SIG-M5 treated with dmso at 0.1 percent for 504 hours (cell line): ENCODE measurements at regions not wholly inside any gene's neighbourhood (a gene's known extent, or its start where the extent isn't known, plus 50 kb on each side); places are given as distances from the start of the nearest gene placed in this dataset.
A peak's percentile ranks its signal among the peaks of the same experiment; 100 is the strongest.
"Not testable (repeated sequence)": the region's sequence is repeated elsewhere in the genome, so short reads cannot be mapped to it uniquely, and the experiment has no call there.

ENCODE experiments used
- DNase-seq: peaks from one replicate; lab custom pipeline; 2025; ENCODE audit not compliant: unreplicated experiment; lab: John Stamatoyannopoulos, UW

- peak; percentile 76 for DNase-seq
Measured at GRCh38 chr16:22572331-22573224, 61.9 kb downstream of the NPIPB5 start.

DNA sequence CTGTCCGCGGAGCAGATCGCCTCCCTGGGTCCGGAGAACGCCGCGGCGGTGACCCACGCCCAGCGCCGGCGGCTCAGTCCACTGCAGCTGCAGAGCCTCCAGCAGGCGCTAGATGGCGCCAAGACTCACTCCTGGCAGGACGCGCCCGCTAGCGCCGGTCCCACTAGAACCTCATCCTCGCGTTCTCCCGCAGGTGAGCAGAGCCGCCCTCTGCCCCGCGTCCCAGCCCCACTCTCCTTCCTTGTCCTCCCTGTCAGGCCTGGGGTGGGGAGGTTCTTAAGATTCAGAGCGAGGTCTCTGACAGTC, 62.5 kb downstream of the NPIPB5 start:
- DNase-seq, result not testable (repeated sequence)

DNA sequence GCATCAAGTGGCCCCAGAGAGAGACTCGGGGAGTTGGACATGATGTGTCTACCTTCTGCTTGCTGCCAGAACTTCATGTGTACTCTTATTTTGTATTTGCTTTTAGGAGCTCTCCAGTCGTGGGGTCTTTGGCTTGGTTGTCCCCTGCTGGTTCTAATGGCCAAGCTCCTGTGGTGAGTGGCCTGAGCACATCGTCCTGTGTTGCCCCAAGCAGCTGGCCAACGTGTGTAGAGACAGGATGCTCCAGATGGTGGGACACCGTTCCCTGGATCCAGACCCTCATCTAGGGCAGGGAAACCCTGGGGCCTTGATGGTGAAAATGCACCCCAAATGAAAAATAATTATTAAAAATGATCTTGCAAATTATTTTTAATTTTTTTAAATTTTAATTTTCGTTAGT, 65.8 kb downstream of the NPIPB5 start:
- DNase-seq, result not testable (repeated sequence)

- not testable (repeated sequence) for DNase-seq
Measured at GRCh38 chr16:22583195-22583594, 72.5 kb downstream of the NPIPB5 start.

DNA sequence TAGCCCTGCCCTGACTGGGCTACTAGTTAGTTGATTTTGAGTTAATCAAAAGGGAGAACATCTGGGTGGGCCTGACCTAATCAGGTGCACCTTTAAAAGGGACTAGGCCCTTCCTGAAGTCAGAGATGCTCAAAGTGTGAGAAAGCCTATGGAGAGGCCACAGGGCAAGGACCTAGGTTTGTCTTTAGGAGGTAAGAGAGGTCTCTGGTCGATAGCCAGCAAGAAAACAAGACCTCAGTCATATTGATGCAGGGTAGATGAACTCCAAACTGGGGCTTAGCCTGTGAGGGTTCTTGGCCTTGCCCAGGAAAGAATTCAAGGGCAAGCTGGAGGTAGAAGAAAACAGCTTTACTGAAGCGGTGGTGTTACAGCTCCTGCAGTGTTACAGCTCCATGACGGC, 73.8 kb downstream of the NPIPB5 start:
- DNase-seq, result not testable (repeated sequence)

- DNase-seq, result not testable (repeated sequence)
Measured at GRCh38 chr16:22584941-22585340, 74.2 kb downstream of the NPIPB5 start.

- not testable (repeated sequence) for DNase-seq
Measured at GRCh38 chr16:22585431-22585830, 74.7 kb downstream of the NPIPB5 start.

- DNase-seq, result not testable (repeated sequence)
Measured at GRCh38 chr16:22586732-22587131, 76.0 kb downstream of the NPIPB5 start.

DNA sequence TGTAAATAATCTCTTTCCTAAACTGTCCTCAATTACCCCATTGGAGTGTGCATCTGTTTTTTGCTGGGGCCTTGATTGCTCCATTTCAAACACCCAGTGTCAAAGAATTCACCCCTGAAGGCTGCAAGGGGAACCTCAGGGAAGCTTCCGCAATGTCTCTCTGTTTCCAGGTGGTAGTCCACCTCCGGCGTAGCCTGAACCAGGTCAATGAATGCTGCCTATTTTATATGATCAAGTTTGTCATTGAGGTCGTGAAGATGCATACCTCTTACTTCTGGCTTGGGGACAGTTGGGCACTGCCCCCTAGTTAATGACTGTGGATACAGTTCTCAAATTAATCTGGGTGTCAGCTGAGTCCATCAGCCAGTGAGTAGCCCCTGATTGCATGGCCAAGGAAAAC, 79.1 kb downstream of the NPIPB5 start:
- not testable (repeated sequence) for DNase-seq

DNA sequence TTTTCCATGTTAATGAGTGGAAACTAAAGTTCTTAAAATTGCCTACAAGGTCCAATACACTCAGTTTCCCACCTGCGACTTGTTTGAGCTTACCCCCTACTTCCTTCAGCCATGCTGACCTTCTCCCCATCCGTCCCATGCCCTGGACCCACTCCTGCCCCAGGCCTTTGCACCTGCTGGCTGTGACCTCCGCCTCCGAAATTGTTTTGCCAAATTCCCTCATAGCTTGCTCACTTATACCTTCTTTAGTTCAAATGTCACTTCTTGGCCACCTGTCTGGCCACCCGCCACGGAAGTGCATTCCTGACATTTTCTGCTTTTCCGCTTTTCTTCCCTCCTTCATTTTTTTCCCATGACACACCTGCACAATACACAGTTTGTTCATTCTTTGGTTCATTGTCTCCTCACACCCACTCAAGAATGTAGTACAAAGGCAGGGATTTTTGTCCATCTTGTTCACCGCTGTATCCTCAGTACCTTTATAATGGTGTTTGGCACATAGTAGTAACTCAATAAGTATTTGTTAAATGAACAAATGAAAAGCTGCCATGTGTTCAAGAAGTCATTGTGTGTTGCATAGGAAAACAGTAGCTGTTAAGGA, 85.9 kb downstream of the NPIPB5 start:
- DNase-seq, result not testable (repeated sequence)

DNA sequence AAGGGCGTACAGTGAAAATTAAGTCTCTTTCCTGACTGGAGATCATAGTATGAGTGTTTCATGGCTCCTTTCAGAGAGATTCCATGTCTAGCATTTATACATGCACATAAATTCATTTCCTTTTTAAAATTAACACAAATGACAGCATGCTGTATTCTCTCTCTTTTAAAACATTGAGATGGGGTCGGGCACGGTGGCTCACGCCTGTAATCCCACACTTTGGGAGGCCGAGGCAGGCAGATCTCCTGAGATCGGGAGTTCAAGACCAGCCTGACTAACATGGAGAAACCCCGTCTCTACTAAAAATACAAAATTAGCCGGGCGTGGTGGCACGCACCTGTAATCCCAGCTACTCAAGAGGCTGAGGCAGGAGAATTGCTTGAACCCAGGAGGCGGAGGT, 93.1 kb downstream of the NPIPB5 start:
- not testable (repeated sequence) for DNase-seq

- DNase-seq, result not testable (repeated sequence)
Measured at GRCh38 chr16:22606619-22607018, 95.9 kb downstream of the NPIPB5 start.

- not testable (repeated sequence) for DNase-seq
Measured at GRCh38 chr16:22609798-22610197, 99.1 kb downstream of the NPIPB5 start.

DNA sequence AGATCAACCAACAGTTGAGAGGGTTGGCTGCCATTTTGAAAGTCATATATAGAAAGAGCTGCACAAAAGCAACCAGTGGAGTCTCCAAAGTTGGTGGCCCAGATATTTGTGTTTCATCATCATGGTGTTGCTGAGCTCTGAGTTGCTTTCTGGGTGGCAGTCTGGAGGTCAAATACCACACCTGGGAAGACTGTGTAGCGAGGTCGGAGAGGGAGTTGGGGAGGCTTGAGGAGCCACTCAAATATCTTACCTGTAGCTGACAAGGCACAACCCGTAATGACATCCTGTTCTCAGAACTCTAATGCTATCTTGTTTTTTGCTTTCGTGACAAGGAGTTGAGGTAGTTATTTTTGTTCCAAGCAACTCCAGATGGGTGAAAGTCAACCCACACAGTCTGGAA, 100.4 kb downstream of the NPIPB5 start:
- not testable (repeated sequence) for DNase-seq

DNA sequence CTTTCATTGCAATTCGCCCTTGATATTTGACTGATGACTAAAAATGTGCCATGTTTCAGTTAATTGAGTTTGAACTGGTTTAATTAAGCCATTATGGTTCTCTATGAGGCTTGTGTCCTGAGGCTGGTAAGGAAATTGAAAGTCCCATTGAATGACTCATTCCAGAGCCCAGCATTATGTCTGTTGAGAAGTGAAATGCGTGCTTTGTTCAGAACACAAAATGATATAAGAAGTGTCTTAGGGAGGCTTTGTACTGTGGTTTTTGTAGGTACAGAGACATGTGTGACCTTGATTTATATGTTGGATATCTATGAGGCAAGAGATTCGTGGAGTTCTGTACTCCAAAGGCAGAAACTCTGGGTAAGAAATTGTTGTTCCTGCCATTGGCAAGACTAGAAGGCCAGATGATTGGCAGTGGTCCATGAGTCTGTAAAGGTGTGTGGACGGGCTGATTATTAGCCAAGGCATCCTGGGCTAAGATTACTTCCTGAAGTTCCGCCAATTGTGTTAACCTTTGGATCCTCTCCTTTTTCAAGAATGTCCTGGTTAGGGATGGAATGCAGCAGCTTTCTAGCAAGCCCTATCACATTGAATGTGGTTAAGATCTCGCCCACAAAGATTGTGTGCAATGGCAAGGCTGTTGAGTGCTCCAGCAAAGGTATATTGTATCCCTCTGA, 103.7 kb downstream of the NPIPB5 start:
- no peak for DNase-seq

DNA sequence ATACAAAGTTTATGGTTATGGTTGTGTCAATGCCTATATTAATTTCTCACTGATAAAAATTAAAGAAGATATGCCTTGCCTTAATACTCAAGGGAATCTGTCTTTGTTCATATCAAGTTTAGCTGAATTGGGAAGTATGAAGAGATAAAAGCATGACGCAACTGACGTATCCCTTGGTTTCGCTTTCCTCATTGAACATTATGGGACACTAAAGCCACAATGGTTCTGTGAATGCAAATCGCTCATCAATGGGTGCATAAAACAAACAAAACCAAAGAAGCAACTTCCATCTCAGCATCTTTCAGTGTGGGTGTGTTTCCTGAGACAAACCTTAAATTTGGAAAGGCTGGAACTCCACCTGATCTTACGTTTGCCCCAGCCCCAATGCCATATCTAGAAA, 108.2 kb downstream of the NPIPB5 start:
- DNase-seq, result peak; percentile 1

GRCh38 chr16:22621586-22622155, 111.0 kb downstream of the NPIPB5 start:
- DNase-seq, result no peak

- no peak for DNase-seq
Measured at GRCh38 chr16:22622703-22623102, 112.0 kb downstream of the NPIPB5 start.

GRCh38 chr16:22623351-22623781, 112.7 kb downstream of the NPIPB5 start:
- no peak for DNase-seq

DNA sequence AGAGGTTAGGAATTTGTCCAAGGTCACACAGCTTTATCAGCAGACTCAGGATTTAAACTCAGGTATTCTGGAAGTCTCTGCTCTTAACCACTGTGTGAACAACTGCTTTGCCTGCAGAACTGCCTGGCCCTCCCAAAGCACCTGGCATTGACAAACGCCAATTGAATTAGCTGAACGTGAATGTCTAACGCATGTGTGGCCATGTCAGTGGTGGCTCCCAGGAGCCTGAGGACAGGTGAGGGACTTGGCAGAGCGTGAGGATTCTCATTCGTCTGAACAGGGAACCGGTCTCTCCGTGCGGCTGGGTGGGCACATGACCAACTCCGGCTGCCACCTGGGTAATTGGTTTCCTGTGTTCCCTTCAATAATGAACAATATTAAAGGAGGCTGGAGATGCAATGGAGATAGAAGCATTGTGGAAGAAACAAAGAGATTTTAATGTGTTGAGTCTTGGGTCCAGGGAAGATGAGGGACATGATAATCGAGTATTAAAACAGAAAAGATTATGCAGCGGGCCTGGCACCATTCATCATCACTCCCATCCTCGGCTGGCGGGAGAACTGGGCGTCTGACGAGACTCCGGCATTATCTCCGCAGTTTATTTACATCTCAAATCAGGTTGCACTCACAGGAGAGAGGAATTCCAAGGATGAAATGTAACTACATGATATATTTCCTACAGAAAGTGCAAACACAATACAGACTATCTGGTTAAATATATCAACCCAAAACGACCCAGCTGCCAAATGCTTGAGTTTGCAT, 113.5 kb downstream of the NPIPB5 start:
- no peak for DNase-seq
